ENCODE measurements at regions not wholly inside any gene's neighbourhood (a gene's known extent, or its start where the extent isn't known, plus 50 kb on each side); places are given as distances from the start of the nearest gene placed in this dataset.

- Histone ChIP-seq H3K9me3 (no peaks in the 10 kb centered on the region), H3K4me1 (no peaks in the 10 kb centered on the region), H3K27ac (no peak overlapping the region), H3K4me3 (no peak overlapping the region), H3K27me3 (no peaks in the 10 kb centered on the region), H3K36me3 (no peaks in the 10 kb centered on the region)
- TF ChIP-seq CTCF (IDR thresholded peaks at IDR 0.05), result no peak
- DNase-seq, result no peak
- intact Hi-C loops (cut with DNase I), result no loop called here
- ATAC-seq, result no peak
Measured at GRCh38 chr3:6223572-6223971, 637.3 kb upstream of the GRM7 start.

- Histone ChIP-seq H3K36me3 (no peaks in the 10 kb centered on the region), H3K4me3 (no peak overlapping the region), H3K27me3 (no peaks in the 10 kb centered on the region), H3K9me3 (no peaks in the 10 kb centered on the region), H3K4me1 (no peaks in the 10 kb centered on the region), H3K27ac (no peak overlapping the region)
- TF ChIP-seq CTCF (IDR thresholded peaks at IDR 0.05), result no peak
- intact Hi-C loops (cut with DNase I), result no loop called here
- DNase-seq (no peak), ATAC-seq (no peak)
Measured at GRCh38 chr3:6228958-6229683, 631.8 kb upstream of the GRM7 start.

- ATAC-seq (no peak), DNase-seq (no peak)
- Histone ChIP-seq H3K4me1 (no peaks in the 10 kb centered on the region), H3K27ac (no peak overlapping the region), H3K27me3 (no peaks in the 10 kb centered on the region), H3K9me3 (no peaks in the 10 kb centered on the region), H3K36me3 (no peaks in the 10 kb centered on the region), H3K4me3 (no peak overlapping the region)
- intact Hi-C loops (cut with DNase I), result no loop called here
- TF ChIP-seq CTCF (IDR thresholded peaks at IDR 0.05), result no peak
Measured at GRCh38 chr3:6229778-6230410, 631.0 kb upstream of the GRM7 start.

GRCh38 chr3:6242104-6242503 is 618.8 kb upstream of the GRM7 start:
- intact Hi-C loops (cut with DNase I), result no loop called here
- no peak overlapping the region for H3K4me3 ChIP-seq
- H3K9me3 ChIP-seq, result peaks cover 0 to 4% of the 10 kb centered on the region in 2 donors
- TF ChIP-seq CTCF (IDR thresholded peaks at IDR 0.05), result no peak
- DNase-seq (no peak), ATAC-seq (no peak)
- no peak overlapping the region for H3K27ac ChIP-seq
- H3K4me1 ChIP-seq, result no peaks in the 10 kb centered on the region
- no peaks in the 10 kb centered on the region for H3K27me3 ChIP-seq
- H3K36me3 ChIP-seq, result no peaks in the 10 kb centered on the region

GRCh38 chr3:6248528-6248927 is 612.4 kb upstream of the GRM7 start:
- no peaks in the 10 kb centered on the region for H3K27me3 ChIP-seq
- no peak overlapping the region for H3K4me3 ChIP-seq
- no peak for DNase-seq
- no peaks in the 10 kb centered on the region for H3K36me3 ChIP-seq
- no peak for TF ChIP-seq CTCF (IDR thresholded peaks at IDR 0.05)
- intact Hi-C loops (cut with DNase I), result no loop called here
- no peak for ATAC-seq
- no peak overlapping the region for H3K27ac ChIP-seq
- H3K9me3 ChIP-seq, result no peaks in the 10 kb centered on the region
- H3K4me1 ChIP-seq, result no peaks in the 10 kb centered on the region
